ENCODE measurements at regions not wholly inside any gene's neighbourhood (a gene's known extent, or its start where the extent isn't known, plus 50 kb on each side); places are given as distances from the start of the nearest gene placed in this dataset.
"Not testable (repeated sequence)": the region's sequence is repeated elsewhere in the genome, so short reads cannot be mapped to it uniquely, and the experiment has no call there.

GRCh38 chr10:106384496-106384895, 780.0 kb downstream of the SORCS1 start:
- DNase-seq (ENCODE audit: low read depth), result no peak

- DNase-seq (ENCODE audit: low read depth), result no peak
These were observed 783.8 kb downstream of the SORCS1 start for GRCh38 chr10:106380706-106381105.

- no peak for DNase-seq (ENCODE audit: low read depth)
These were observed 786.3 kb downstream of the SORCS1 start for GRCh38 chr10:106378251-106378650.

DNA sequence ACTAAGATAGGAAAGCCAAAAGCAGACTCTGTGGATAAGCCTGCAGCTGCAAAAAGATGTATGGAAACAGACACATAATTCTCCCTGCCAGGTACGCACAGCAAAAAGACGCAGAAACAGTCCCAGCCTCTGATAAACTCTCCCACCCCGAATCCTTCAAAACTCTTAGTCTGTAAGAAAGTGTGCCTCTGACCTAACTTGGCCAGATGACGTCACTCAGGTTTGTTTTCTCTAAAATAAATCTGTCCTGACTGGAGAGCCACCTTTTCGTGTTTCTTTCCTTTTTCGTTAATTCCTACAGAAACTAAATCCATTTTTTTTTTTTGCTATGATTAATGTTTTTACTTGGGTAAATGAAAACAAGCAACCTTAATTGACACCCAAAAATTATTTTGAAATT, 793.8 kb downstream of the SORCS1 start:
- no peak for DNase-seq (ENCODE audit: low read depth)

GRCh38 chr10:106360870-106361269, 803.6 kb downstream of the SORCS1 start:
- peak; percentile 52 for DNase-seq (ENCODE audit: low read depth)

GRCh38 chr10:106355450-106355849, 809.1 kb downstream of the SORCS1 start:
- DNase-seq (ENCODE audit: low read depth), result no peak

- no peak for DNase-seq (ENCODE audit: low read depth)
These were observed 815.6 kb downstream of the SORCS1 start for GRCh38 chr10:106348933-106349332.

- no peak for DNase-seq (ENCODE audit: low read depth)
These were observed 817.0 kb downstream of the SORCS1 start for GRCh38 chr10:106347547-106347946.

GRCh38 chr10:106343539-106343938, 821.0 kb downstream of the SORCS1 start:
- DNase-seq (ENCODE audit: low read depth), result not testable (repeated sequence)

DNA sequence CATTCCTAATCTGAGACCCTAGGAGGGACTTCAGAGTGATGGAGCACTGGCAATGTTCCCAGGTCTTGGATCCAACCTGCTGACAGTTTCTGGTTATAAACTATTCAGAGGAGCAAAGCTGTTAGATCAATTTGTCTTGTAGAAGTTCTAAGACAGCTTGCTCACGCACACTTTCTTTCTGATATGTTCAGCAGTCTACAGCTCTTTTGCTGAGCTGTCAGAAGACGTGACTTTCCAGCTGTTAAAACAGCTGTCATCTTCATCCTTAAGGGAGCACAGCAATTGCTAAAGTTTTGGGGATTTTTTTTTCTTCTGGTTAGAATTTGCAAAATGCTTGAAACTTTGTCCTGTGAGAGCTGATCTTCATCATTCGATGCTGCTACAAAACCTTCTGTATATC, 823.1 kb downstream of the SORCS1 start:
- no peak for DNase-seq (ENCODE audit: low read depth)

GRCh38 chr10:106338486-106338885, 826.0 kb downstream of the SORCS1 start:
- DNase-seq (ENCODE audit: low read depth), result no peak

DNA sequence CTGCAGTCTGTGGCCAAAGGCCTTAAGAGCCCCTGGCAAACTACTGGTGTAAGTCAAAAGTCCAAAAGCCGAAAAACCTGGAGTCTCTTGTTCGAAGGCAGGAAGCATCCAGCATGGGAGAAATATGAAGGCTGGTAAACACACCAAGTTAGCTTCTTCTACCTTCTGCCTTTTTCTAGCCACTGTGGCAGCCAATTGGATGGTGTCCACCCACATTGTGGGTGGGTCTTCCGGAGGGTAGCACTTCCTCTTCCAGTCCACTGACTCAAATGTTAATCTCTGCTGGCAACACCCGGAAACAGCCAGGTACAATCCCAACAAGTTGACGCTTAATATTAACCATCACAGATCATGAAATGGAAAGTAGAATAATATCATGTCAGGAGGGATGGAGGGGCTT, 827.6 kb downstream of the SORCS1 start:
- no peak for DNase-seq (ENCODE audit: low read depth)

GRCh38 chr10:106327747-106328146, 836.8 kb downstream of the SORCS1 start:
- DNase-seq (ENCODE audit: low read depth), result no peak

GRCh38 chr10:106320876-106321275, 843.6 kb downstream of the SORCS1 start:
- no peak for DNase-seq (ENCODE audit: low read depth)

- no peak for DNase-seq (ENCODE audit: low read depth)
These were observed 844.4 kb downstream of the SORCS1 start for GRCh38 chr10:106320078-106320477.

DNA sequence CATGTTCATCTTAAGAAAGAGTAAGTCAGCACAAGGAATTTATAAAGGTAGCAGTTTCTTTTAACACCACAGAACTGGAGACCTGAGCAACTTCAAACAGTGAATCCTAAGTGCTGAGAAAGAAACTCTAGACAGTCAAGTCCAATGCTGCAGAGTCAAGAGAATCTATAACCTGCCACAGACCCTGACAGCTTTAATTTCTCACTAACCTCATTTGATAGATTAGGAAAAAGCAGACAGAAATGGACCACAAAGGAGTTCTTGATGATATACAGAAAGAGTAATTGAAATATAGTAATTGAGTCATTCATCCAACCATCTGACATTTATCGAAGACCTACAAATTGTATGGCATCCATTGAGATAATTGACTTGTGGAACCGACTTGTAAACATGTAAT, 847.0 kb downstream of the SORCS1 start:
- no peak for DNase-seq (ENCODE audit: low read depth)

GRCh38 chr10:106313041-106313440, 851.5 kb downstream of the SORCS1 start:
- no peak for DNase-seq (ENCODE audit: low read depth)

- no peak for DNase-seq (ENCODE audit: low read depth)
These were observed 852.4 kb downstream of the SORCS1 start for GRCh38 chr10:106312087-106312486.

DNA sequence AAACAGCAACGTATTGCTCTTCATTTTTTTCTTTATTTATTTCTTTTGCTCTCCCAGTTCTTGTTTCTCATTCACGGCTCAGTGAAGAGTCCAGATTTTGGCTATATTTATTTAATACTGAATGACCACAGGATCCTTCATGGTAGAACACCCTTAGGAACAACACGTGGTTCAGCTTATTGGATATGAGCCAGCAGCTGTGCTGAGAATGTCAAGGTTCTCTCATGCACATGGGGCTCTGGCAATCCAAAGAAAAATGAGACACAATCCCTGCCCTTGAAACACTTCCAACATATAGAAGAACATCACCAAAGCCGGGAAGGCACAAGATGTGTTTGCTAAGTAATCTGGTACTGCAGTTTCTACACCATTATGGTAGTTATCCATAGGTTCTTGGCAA, 852.9 kb downstream of the SORCS1 start:
- no peak for DNase-seq (ENCODE audit: low read depth)

- DNase-seq (ENCODE audit: low read depth), result no peak
These were observed 853.9 kb downstream of the SORCS1 start for GRCh38 chr10:106310596-106310995.

DNA sequence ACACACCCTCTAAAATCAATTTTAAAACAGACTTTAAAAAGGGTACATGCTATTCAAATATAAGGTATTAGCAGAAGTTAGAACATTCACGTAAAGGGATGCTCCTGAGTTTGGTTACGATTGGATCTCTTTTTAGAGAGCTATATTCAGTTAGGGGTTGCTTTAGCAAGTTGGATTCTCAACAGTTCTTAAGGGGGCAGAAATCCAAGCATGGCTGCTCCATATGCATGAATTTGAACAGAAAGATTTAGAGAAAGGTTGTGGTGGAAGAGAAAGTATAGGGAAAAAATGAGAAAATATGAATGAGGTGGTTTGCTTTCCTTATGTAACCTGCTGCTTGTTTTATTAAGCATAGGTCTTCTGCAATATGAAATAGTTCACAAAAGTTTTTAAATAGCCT, 855.1 kb downstream of the SORCS1 start:
- DNase-seq (ENCODE audit: low read depth), result no peak

DNA sequence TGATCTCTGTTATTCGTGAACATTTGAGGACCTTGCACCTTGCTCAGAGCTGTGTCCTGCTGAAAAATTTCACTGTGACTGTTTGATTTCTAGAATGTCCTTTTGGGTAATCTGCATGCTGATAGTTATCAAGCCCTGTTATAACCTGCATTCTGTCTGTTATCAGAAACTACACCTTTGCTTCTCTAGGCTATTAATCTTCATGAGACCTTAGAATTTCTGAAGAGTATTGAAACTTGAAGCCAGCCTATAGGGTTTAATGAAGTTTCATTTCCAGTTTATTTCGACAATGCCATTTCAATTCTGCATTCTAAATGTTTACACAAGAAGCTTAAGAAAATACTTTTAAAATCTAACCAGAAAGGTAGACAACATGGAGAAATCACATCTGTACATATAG, 856.2 kb downstream of the SORCS1 start:
- no peak for DNase-seq (ENCODE audit: low read depth)

DNA sequence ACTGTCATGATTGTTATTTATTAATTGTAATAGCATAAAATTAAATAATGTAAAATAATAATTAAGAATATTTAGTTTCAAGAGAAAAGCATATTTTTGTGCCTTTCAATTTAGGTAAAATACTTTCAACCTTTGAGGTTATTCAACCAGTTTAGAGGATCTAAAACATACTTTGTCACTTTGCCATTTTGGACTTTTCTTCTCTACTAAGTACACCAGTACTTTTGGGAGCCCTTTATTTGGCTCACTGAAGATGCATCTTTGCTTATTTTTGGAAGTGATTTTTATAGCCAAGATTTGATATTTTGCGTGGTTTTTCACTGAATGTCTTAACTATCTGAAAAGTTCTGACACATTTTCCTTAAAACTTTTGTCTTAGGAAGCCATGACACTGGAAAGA, 860.5 kb downstream of the SORCS1 start:
- DNase-seq (ENCODE audit: low read depth), result no peak

DNA sequence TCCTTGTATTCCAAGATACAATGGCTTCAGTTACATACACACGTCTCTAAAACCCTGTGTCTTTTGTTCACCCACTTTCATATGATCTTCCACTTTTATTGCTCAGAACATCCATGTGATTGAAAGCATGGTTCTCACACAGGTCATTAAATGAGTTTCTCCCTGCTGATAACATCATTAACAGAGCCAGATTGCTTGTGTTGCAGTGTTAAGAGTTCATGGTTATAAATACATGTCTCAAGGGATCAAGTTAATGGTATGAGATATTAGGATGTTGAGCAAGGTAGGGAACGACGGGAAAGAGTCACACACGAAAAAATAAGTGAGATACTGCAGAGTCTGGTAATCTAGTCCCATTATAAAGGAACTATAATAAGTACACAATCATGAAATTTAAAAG, 861.5 kb downstream of the SORCS1 start:
- no peak for DNase-seq (ENCODE audit: low read depth)

GRCh38 chr10:106301146-106301545, 863.4 kb downstream of the SORCS1 start:
- no peak for DNase-seq (ENCODE audit: low read depth)

Data from fibroblast of the conjunctiva (primary cell).